Stimulated activated naive CD8-positive, alpha-beta T cell treated with anti-CD3 and anti-CD28 coated beads, Interleukin-15, Interleukin-2, amounts not matched to agents 100 ng/mL and 50 ng/mL, for 24 hours (primary cell): ENCODE measurements at regions not wholly inside any gene's neighbourhood (a gene's known extent, or its start where the extent isn't known, plus 50 kb on each side); places are given as distances from the start of the nearest gene placed in this dataset.
"Not testable (repeated sequence)": the region's sequence is repeated elsewhere in the genome, so short reads cannot be mapped to it uniquely, and the experiment has no call there.

ENCODE experiments used
- H3K27ac Mint-ChIP-seq: one replicate; pipeline ENCODE4 v1.8.0; 2021; ENCODE audit warnings: mild to moderate bottlenecking, mixed read lengths
- H3K27me3 Mint-ChIP-seq: one replicate; pipeline ENCODE4 v1.8.0; 2021; ENCODE audit warnings: mixed read lengths
- H3K36me3 Mint-ChIP-seq: one replicate; pipeline ENCODE4 v1.8.0; 2021; ENCODE audit warnings: low read depth, mixed read lengths
- H3K4me1 Mint-ChIP-seq: one replicate; pipeline ENCODE4 v1.8.0; 2021; ENCODE audit warnings: low read depth, mixed read lengths
- H3K4me3 Mint-ChIP-seq: one replicate; pipeline ENCODE4 v1.8.0; 2021; ENCODE audit warnings: mild to moderate bottlenecking, mixed read lengths
- H3K9me3 Mint-ChIP-seq: one replicate; pipeline ENCODE4 v1.8.0; 2021; ENCODE audit warnings: mixed read lengths

GRCh38 chr10:64416011-64416410 lies 894.8 kb downstream of the REEP3 start:
- H3K36me3 Mint-ChIP-seq = no peaks in the 10 kb centered on the region
- no peaks in the 10 kb centered on the region for H3K9me3 Mint-ChIP-seq
- no peak overlapping the region for H3K4me3 Mint-ChIP-seq
- H3K4me1 Mint-ChIP-seq = no peaks in the 10 kb centered on the region
- H3K27ac Mint-ChIP-seq = no peak overlapping the region
- H3K27me3 Mint-ChIP-seq = no peaks in the 10 kb centered on the region

- no peaks in the 10 kb centered on the region for H3K4me1 Mint-ChIP-seq
- H3K9me3 Mint-ChIP-seq = no peaks in the 10 kb centered on the region
- no peak overlapping the region for H3K27ac Mint-ChIP-seq
- H3K4me3 Mint-ChIP-seq = no peak overlapping the region
- no peaks in the 10 kb centered on the region for H3K27me3 Mint-ChIP-seq
- no peaks in the 10 kb centered on the region for H3K36me3 Mint-ChIP-seq
These were observed 898.3 kb downstream of the REEP3 start for GRCh38 chr10:64419461-64419860.

DNA sequence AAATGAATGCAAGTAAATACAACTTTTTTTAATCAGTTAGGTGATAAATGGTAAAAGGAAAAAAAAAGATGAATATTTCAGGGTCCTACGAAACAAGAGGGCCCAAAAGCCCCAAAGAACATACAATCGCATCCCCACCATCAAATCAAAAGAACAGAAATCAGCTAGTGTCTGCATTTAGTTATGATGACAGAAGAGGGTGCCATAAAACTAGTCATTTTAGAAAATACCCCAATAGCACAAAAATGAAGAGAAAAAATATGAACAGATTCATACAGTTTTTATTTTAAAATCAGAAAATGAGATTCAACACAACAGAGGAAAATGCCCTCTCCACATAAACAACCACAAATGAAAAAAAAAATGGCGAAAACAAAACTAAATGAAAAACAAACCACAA lies 905.5 kb downstream of the REEP3 start:
- Mint-ChIP-seq H3K4me3 (no peak overlapping the region), H3K9me3 (peaks cover 4% of the 10 kb centered on the region), H3K36me3 (no peaks in the 10 kb centered on the region), H3K27me3 (no peaks in the 10 kb centered on the region), H3K27ac (no peak overlapping the region), H3K4me1 (no peaks in the 10 kb centered on the region)

GRCh38 chr10:64430690-64431323 lies 909.6 kb downstream of the REEP3 start:
- Mint-ChIP-seq H3K36me3 (no peaks in the 10 kb centered on the region), H3K4me1 (no peaks in the 10 kb centered on the region), H3K27me3 (no peaks in the 10 kb centered on the region), H3K9me3 (peaks cover 4% of the 10 kb centered on the region), H3K27ac (no peak overlapping the region), H3K4me3 (no peak overlapping the region)

- not testable (repeated sequence) for H3K27me3 Mint-ChIP-seq, H3K36me3 Mint-ChIP-seq, H3K4me3 Mint-ChIP-seq, H3K4me1 Mint-ChIP-seq, H3K27ac Mint-ChIP-seq
- H3K9me3 Mint-ChIP-seq = peaks cover 16% of the 10 kb centered on the region
These were observed 920.7 kb downstream of the REEP3 start for GRCh38 chr10:64441872-64442271.

GRCh38 chr10:64444163-64444562 lies 923.0 kb downstream of the REEP3 start:
- Mint-ChIP-seq H3K36me3 (no peaks in the 10 kb centered on the region), H3K4me3 (no peak overlapping the region), H3K4me1 (no peaks in the 10 kb centered on the region), H3K27ac (no peak overlapping the region), H3K27me3 (no peaks in the 10 kb centered on the region), H3K9me3 (peaks cover 14% of the 10 kb centered on the region)

DNA sequence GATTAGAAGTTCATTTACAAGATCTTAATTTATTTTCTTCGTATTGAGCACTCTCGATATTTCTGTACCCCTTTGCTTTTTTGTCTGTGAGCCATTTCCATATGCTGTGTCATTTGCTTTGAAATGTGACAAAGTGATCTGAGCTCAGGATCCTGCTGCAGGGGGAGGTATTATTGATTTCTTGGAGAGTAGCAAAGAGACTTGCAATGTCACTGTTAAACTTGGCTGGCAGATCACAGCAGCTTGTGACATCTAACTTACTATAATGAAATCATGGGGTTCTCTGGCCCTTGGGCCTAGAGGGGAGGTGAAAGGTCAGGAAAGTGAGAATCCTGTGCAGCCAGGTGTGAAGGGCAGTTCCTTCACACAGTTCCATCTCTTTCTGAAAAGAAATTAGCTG lies 923.4 kb downstream of the REEP3 start:
- peaks cover 10% of the 10 kb centered on the region for H3K9me3 Mint-ChIP-seq
- no peaks in the 10 kb centered on the region for H3K27me3 Mint-ChIP-seq
- no peak overlapping the region for H3K4me3 Mint-ChIP-seq
- no peaks in the 10 kb centered on the region for H3K36me3 Mint-ChIP-seq
- no peaks in the 10 kb centered on the region for H3K4me1 Mint-ChIP-seq
- H3K27ac Mint-ChIP-seq = no peak overlapping the region

- Mint-ChIP-seq H3K4me3 (no peak overlapping the region), H3K9me3 (peaks cover 4% of the 10 kb centered on the region), H3K4me1 (no peaks in the 10 kb centered on the region), H3K27ac (no peak overlapping the region), H3K27me3 (no peaks in the 10 kb centered on the region), H3K36me3 (no peaks in the 10 kb centered on the region)
These were observed 928.4 kb downstream of the REEP3 start for GRCh38 chr10:64449603-64450002.

DNA sequence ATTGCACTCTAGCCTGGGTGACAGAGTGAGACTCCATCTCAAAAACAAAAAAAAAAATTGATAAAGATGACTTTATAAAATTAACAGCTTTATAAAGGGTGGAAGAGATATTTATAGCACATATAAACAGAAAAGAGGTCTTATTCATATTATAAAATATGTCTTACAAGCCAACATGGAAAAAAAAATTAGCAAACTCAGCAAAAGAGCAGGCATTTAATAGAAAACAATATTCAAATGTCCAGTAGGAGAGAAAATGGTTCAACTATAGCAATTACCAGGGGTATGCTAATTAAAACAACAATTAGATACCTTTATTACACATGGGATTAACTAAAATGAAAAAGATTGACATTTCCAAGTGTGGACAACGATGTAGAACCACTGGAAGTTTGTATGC lies 929.1 kb downstream of the REEP3 start:
- Mint-ChIP-seq H3K27me3 (no peaks in the 10 kb centered on the region), H3K9me3 (peaks cover 4% of the 10 kb centered on the region), H3K27ac (no peak overlapping the region), H3K4me1 (no peaks in the 10 kb centered on the region), H3K4me3 (no peak overlapping the region), H3K36me3 (no peaks in the 10 kb centered on the region)

- H3K4me3 Mint-ChIP-seq = no peak overlapping the region
- no peaks in the 10 kb centered on the region for H3K36me3 Mint-ChIP-seq
- no peak overlapping the region for H3K27ac Mint-ChIP-seq
- H3K4me1 Mint-ChIP-seq = no peaks in the 10 kb centered on the region
- no peaks in the 10 kb centered on the region for H3K27me3 Mint-ChIP-seq
- H3K9me3 Mint-ChIP-seq = peaks cover 4% of the 10 kb centered on the region
These were observed 933.8 kb downstream of the REEP3 start for GRCh38 chr10:64454962-64455361.

DNA sequence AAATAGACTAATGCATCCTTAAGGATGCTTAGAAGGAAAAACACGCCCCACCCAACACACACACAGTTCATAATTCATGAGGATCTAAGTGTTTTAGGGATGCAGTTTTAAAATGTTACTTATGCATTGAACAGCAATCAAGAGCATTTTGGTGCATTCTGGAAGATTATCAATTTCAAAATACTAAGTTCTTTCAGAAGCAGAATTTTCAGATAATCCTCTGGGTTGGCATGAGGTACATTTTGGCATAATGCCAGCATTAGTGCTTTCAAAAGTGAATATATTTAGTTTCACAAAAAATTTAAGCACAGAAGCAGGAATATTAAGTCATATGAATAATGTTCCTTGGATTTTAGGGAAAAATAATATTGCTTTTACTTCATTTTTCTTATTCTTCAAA lies 937.1 kb downstream of the REEP3 start:
- no peaks in the 10 kb centered on the region for H3K27me3 Mint-ChIP-seq
- no peak overlapping the region for H3K4me3 Mint-ChIP-seq
- H3K27ac Mint-ChIP-seq = no peak overlapping the region
- H3K9me3 Mint-ChIP-seq = peaks cover 11% of the 10 kb centered on the region
- no peaks in the 10 kb centered on the region for H3K4me1 Mint-ChIP-seq
- H3K36me3 Mint-ChIP-seq = no peaks in the 10 kb centered on the region

- Mint-ChIP-seq H3K36me3 (no peaks in the 10 kb centered on the region), H3K4me1 (no peaks in the 10 kb centered on the region), H3K4me3 (no peak overlapping the region), H3K9me3 (peaks cover 13% of the 10 kb centered on the region), H3K27ac (no peak overlapping the region), H3K27me3 (no peaks in the 10 kb centered on the region)
These were observed 942.2 kb downstream of the REEP3 start for GRCh38 chr10:64463406-64463805.

GRCh38 chr10:64465653-64466052 lies 944.5 kb downstream of the REEP3 start:
- no peak overlapping the region for H3K4me3 Mint-ChIP-seq
- H3K9me3 Mint-ChIP-seq = peaks cover 13% of the 10 kb centered on the region
- H3K4me1 Mint-ChIP-seq = no peaks in the 10 kb centered on the region
- H3K27me3 Mint-ChIP-seq = no peaks in the 10 kb centered on the region
- no peaks in the 10 kb centered on the region for H3K36me3 Mint-ChIP-seq
- no peak overlapping the region for H3K27ac Mint-ChIP-seq

GRCh38 chr10:64468219-64468618 lies 947.0 kb downstream of the REEP3 start:
- no peaks in the 10 kb centered on the region for H3K27me3 Mint-ChIP-seq
- H3K9me3 Mint-ChIP-seq = peaks cover 13% of the 10 kb centered on the region
- H3K4me1 Mint-ChIP-seq = no peaks in the 10 kb centered on the region
- no peak overlapping the region for H3K4me3 Mint-ChIP-seq
- H3K27ac Mint-ChIP-seq = no peak overlapping the region
- no peaks in the 10 kb centered on the region for H3K36me3 Mint-ChIP-seq

GRCh38 chr10:64476506-64476905 lies 955.3 kb downstream of the REEP3 start:
- H3K27ac Mint-ChIP-seq = no peak overlapping the region
- no peaks in the 10 kb centered on the region for H3K27me3 Mint-ChIP-seq
- no peaks in the 10 kb centered on the region for H3K36me3 Mint-ChIP-seq
- H3K4me1 Mint-ChIP-seq = no peaks in the 10 kb centered on the region
- H3K9me3 Mint-ChIP-seq = peaks cover 15% of the 10 kb centered on the region
- H3K4me3 Mint-ChIP-seq = no peak overlapping the region

GRCh38 chr10:64477791-64478190 lies 956.6 kb downstream of the REEP3 start:
- Mint-ChIP-seq H3K27ac (no peak overlapping the region), H3K4me3 (no peak overlapping the region), H3K9me3 (peaks cover 10% of the 10 kb centered on the region), H3K4me1 (no peaks in the 10 kb centered on the region), H3K27me3 (no peaks in the 10 kb centered on the region), H3K36me3 (no peaks in the 10 kb centered on the region)
